SK-N-MC (cell line): ENCODE measurements at regions not wholly inside any gene's neighbourhood (a gene's known extent, or its start where the extent isn't known, plus 50 kb on each side); places are given as distances from the start of the nearest gene placed in this dataset.

Source experiments
- EZH2 ChIP-seq: fragments of 200-600 bp; sonication (generic); IDR thresholded peaks from one replicate; pipeline ENCODE4 v1.6.1; 2017; ENCODE audit warnings: antibody characterized with exemption
- POLR2AphosphoS5 ChIP-seq: IDR thresholded peaks from 2 replicates; pipeline ENCODE4 v1.6.1; 2012; ENCODE audit warnings: mild to moderate bottlenecking, low read depth, low read length, borderline replicate concordance

GRCh38 chr1:234989019-234989418 is 139.6 kb downstream of the TOMM20 start:
- TF ChIP-seq EZH2 (no peak), POLR2AphosphoS5 (no peak)
